ENCODE measurements at regions not wholly inside any gene's neighbourhood (a gene's known extent, or its start where the extent isn't known, plus 50 kb on each side); places are given as distances from the start of the nearest gene placed in this dataset.
A peak's percentile ranks its signal among the peaks of the same experiment; 100 is the strongest.

GRCh38 chr3:190252080-190252479, 70.2 kb downstream of the CLDN1 start:
- no peak for DNase-seq

- DNase-seq, result no peak
Measured at GRCh38 chr3:190249414-190249813, 72.8 kb downstream of the CLDN1 start.

GRCh38 chr3:190242147-190242546, 80.1 kb downstream of the CLDN1 start:
- no peak for DNase-seq

GRCh38 chr3:190239325-190239724, 82.9 kb downstream of the CLDN1 start:
- DNase-seq, result no peak

GRCh38 chr3:190238871-190239270, 83.4 kb downstream of the CLDN1 start:
- DNase-seq, result no peak

GRCh38 chr3:190234621-190235020, 87.6 kb downstream of the CLDN1 start:
- no peak for DNase-seq

- DNase-seq, result no peak
Measured at GRCh38 chr3:190229632-190230424, 92.4 kb downstream of the CLDN1 start.

- no peak for DNase-seq
Measured at GRCh38 chr3:190227064-190227463, 95.2 kb downstream of the CLDN1 start.

- DNase-seq, result no peak
Measured at GRCh38 chr3:190224863-190225692, 97.2 kb downstream of the CLDN1 start.

GRCh38 chr3:190224456-190224855, 97.8 kb downstream of the CLDN1 start:
- no peak for DNase-seq

- no peak for DNase-seq
Measured at GRCh38 chr3:190222916-190223315, 99.3 kb downstream of the CLDN1 start.

- no peak for DNase-seq
Measured at GRCh38 chr3:190222360-190222759, 99.9 kb downstream of the CLDN1 start.

- no peak for DNase-seq
Measured at GRCh38 chr3:190220362-190220761, 99.7 kb upstream of the P3H2 start.

- no peak for DNase-seq
Measured at GRCh38 chr3:190217081-190217480, 96.4 kb upstream of the P3H2 start.

GRCh38 chr3:190213727-190214126, 93.0 kb upstream of the P3H2 start:
- no peak for DNase-seq

GRCh38 chr3:190210608-190211007, 89.9 kb upstream of the P3H2 start:
- no peak for DNase-seq

- DNase-seq, result no peak
Measured at GRCh38 chr3:190209533-190209932, 88.8 kb upstream of the P3H2 start.

- DNase-seq, result no peak
Measured at GRCh38 chr3:190208196-190208595, 87.5 kb upstream of the P3H2 start.

- no peak for DNase-seq
Measured at GRCh38 chr3:190205739-190206138, 85.0 kb upstream of the P3H2 start.

GRCh38 chr3:190204200-190204599, 83.5 kb upstream of the P3H2 start:
- DNase-seq, result no peak

- DNase-seq, result no peak
Measured at GRCh38 chr3:190197346-190197763, 76.7 kb upstream of the P3H2 start.

- DNase-seq, result no peak
Measured at GRCh38 chr3:190194506-190194905, 73.8 kb upstream of the P3H2 start.

- DNase-seq, result peak; percentile 2
Measured at GRCh38 chr3:190193210-190193609, 72.5 kb upstream of the P3H2 start.

- no peak for DNase-seq
Measured at GRCh38 chr3:190192739-190193138, 72.0 kb upstream of the P3H2 start.

All from stimulated activated naive CD4-positive, alpha-beta T cell treated with Interleukin-2 at 50 U/mL for 16 hours (primary cell).